ENCODE measurements at regions not wholly inside any gene's neighbourhood (a gene's known extent, or its start where the extent isn't known, plus 50 kb on each side); places are given as distances from the start of the nearest gene placed in this dataset.

DNA sequence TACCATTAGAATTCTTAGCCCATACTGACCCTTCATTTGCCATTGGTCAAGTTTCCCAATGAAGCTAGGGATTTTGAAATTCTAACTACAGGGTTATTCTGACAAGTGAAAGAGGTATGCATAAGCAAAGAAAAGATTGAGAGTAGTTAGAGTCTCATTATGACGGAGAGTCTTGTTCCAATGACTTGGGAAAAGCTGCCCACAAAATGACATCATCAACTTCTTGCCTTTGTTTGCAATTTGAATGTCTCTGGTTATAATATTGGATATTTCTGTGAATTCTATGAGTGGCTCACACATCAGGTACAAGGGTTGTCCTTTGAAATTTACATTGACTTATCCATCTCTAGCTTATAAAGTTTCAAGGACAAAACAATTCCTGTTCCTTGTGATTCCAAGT is 772.2 kb downstream of the TRIB2 start:
- TF ChIP-seq, protein P1, sequence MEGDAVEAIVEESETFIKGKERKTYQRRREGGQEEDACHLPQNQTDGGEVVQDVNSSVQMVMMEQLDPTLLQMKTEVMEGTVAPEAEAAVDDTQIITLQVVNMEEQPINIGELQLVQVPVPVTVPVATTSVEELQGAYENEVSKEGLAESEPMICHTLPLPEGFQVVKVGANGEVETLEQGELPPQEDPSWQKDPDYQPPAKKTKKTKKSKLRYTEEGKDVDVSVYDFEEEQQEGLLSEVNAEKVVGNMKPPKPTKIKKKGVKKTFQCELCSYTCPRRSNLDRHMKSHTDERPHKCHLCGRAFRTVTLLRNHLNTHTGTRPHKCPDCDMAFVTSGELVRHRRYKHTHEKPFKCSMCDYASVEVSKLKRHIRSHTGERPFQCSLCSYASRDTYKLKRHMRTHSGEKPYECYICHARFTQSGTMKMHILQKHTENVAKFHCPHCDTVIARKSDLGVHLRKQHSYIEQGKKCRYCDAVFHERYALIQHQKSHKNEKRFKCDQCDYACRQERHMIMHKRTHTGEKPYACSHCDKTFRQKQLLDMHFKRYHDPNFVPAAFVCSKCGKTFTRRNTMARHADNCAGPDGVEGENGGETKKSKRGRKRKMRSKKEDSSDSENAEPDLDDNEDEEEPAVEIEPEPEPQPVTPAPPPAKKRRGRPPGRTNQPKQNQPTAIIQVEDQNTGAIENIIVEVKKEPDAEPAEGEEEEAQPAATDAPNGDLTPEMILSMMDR (conservative IDR thresholded peaks at IDR 0.05 in 1 of 2, IDR thresholded peaks at IDR 0.05 in 1 of 2; ENCODE audit: low read depth in 1 of 2, low read length in 2 of 2): no peak
- no peak for TF ChIP-seq EZH2 (IDR thresholded peaks at IDR 0.05; ENCODE audit: low read length, missing control alignments)
